Sigmoid colon (tissue), 6 donors: ENCODE measurements at regions not wholly inside any gene's neighbourhood (a gene's known extent, or its start where the extent isn't known, plus 50 kb on each side); places are given as distances from the start of the nearest gene placed in this dataset.

Experiments
- DNase-seq: peaks from one replicate; pipeline ENCODE4 v3.0.0-alpha.2; 2019
- H3K27ac ChIP-seq, 4 donors: fragments of 200-600 bp; sonication (generic); one replicate each; pipeline ENCODE4 v1.5.1; 2016 to 2019; ENCODE audit warnings: mild to moderate bottlenecking in 1 of 4
- H3K27me3 ChIP-seq, 3 donors: fragments of 200-600 bp; sonication (generic); one replicate each; pipeline ENCODE4 v1.5.1; 2019; ENCODE audit warnings: mild to moderate bottlenecking in 1 of 3
- H3K36me3 ChIP-seq, 4 donors: fragments of 200-600 bp; sonication (generic); one replicate each; pipeline ENCODE4 v1.5.1; 2016 to 2019
- H3K4me1 ChIP-seq, 4 donors: fragments of 200-600 bp; sonication (generic); one replicate each; pipeline ENCODE4 v1.5.1; 2017 to 2019
- H3K4me3 ChIP-seq, 4 donors: fragments of 200-600 bp; sonication (generic); one replicate each; pipeline ENCODE4 v1.5.1; 2017 to 2019; ENCODE audit warnings: mild to moderate bottlenecking in 2 of 4, moderate library complexity in 1 of 4
- H3K9me3 ChIP-seq, 4 donors: fragments of 200-600 bp in 3 of 4; sonication (generic) in 3 of 4; one replicate each; pipeline versions ENCODE4 v1.5.1 to v1.6.1; 2013 to 2019
- CTCF ChIP-seq, 4 experiments: fragments of 450-650 bp in 3 of 4; fragments of 200-600 bp in 1 of 4; IDR thresholded peaks; one replicate each; pipeline ENCODE4 v1.5.1; 2016 to 2019; ENCODE audit warnings: antibody characterized with exemption in 4 of 4, mild to moderate bottlenecking in 3 of 4, moderate library complexity in 2 of 4
- EP300 ChIP-seq, 4 donors: sonication (generic); formaldehyde crosslinking; IDR thresholded peaks; one replicate each; pipeline ENCODE4 v1.6.1; 2017; ENCODE audit warnings: antibody characterized with exemption in 4 of 4
- POLR2A ChIP-seq, 2 donors: fragments of 450-650 bp; IDR thresholded peaks; one replicate each; pipeline ENCODE4 v1.6.1; 2016; ENCODE audit warnings: antibody characterized with exemption in 2 of 2, mild to moderate bottlenecking in 2 of 2, moderate library complexity in 2 of 2
- POLR2AphosphoS5 ChIP-seq, 4 donors: sonication (generic); formaldehyde crosslinking; IDR thresholded peaks; one replicate each; pipeline ENCODE4 v1.6.1; 2017; ENCODE audit warnings: antibody characterized with exemption in 4 of 4
- WGBS, 2 donors: extraction: QIAGEN DNeasy Blood & Tissue Kit; methylation state at CpG; one replicate each; pipeline ENCODE4 v1.1.7; 2013; 5-methylcytosine and 5-hydroxymethylcytosine counted together
- intact Hi-C: fragments of 100-400 bp; cut with DNase I; formaldehyde crosslinking; loops from one replicate; pipeline ENCODE4 v1.15.1; 2023
- donor health status: healthy with polysubstance abuse.
- donor health status: healthy.

GRCh38 chr2:188204824-188205223 lies 86.8 kb upstream of the GULP1 start:
- Histone ChIP-seq H3K27me3 (no peaks in the 10 kb centered on the region), H3K4me1 (no peaks in the 10 kb centered on the region), H3K4me3 (no peak overlapping the region), H3K36me3 (no peaks in the 10 kb centered on the region), H3K27ac (no peak overlapping the region), H3K9me3 (no peaks in the 10 kb centered on the region)
- TF ChIP-seq EP300 (IDR thresholded peaks at IDR 0.05) = no peak
- TF ChIP-seq POLR2A (IDR thresholded peaks at IDR 0.05) = no peak
- no peak for TF ChIP-seq POLR2AphosphoS5 (IDR thresholded peaks at IDR 0.05)
- TF ChIP-seq CTCF (IDR thresholded peaks at IDR 0.05) = no peak
- no peak for DNase-seq
- intact Hi-C loops = no loop called here
- WGBS, 2 donors = 7 to 39% methylated on average over 1 of the region's 1 CpG

- H3K9me3 ChIP-seq = no peaks in the 10 kb centered on the region
- H3K4me1 ChIP-seq = no peaks in the 10 kb centered on the region
- no peak for DNase-seq
- intact Hi-C loops = no loop called here
- H3K27ac ChIP-seq = no peak overlapping the region
- H3K36me3 ChIP-seq = no peaks in the 10 kb centered on the region
- H3K27me3 ChIP-seq = no peaks in the 10 kb centered on the region
- 92 to 95% methylated on average over 7 of the region's 7 CpGs for WGBS, 2 donors
- H3K4me3 ChIP-seq = no peak overlapping the region
- no peak for TF ChIP-seq CTCF (IDR thresholded peaks at IDR 0.05)
- TF ChIP-seq EP300 (IDR thresholded peaks at IDR 0.05) = no peak
- TF ChIP-seq POLR2AphosphoS5 (IDR thresholded peaks at IDR 0.05) = no peak
- TF ChIP-seq POLR2A (IDR thresholded peaks at IDR 0.05) = no peak
Observed at GRCh38 chr2:188207554-188207953, 84.1 kb upstream of the GULP1 start.

- intact Hi-C loops = no loop called here
- H3K27me3 ChIP-seq = no peaks in the 10 kb centered on the region
Observed at GRCh38 chr2:188209218-188209617, 82.5 kb upstream of the GULP1 start.

GRCh38 chr2:188217264-188217663 lies 74.4 kb upstream of the GULP1 start:
- intact Hi-C loops = no loop called here
- Histone ChIP-seq H3K4me1 (no peaks in the 10 kb centered on the region), H3K36me3 (no peaks in the 10 kb centered on the region), H3K27ac (no peak overlapping the region), H3K4me3 (no peak overlapping the region), H3K9me3 (no peaks in the 10 kb centered on the region), H3K27me3 (no peaks in the 10 kb centered on the region)
- DNase-seq = no peak
- TF ChIP-seq CTCF (IDR thresholded peaks at IDR 0.05) (no peak), POLR2A (IDR thresholded peaks at IDR 0.05) (no peak), EP300 (IDR thresholded peaks at IDR 0.05) (no peak), POLR2AphosphoS5 (IDR thresholded peaks at IDR 0.05) (no peak)
- 85 to 95% methylated on average over 4 of the region's 4 CpGs for WGBS, 2 donors

More at GRCh38 chr2:188209218-188209617, 82.5 kb upstream of the GULP1 start:
- Histone ChIP-seq H3K36me3 (no peaks in the 10 kb centered on the region), H3K4me3 (no peak overlapping the region), H3K27ac (no peak overlapping the region), H3K9me3 (no peaks in the 10 kb centered on the region), H3K4me1 (no peaks in the 10 kb centered on the region)
- no peak for DNase-seq
- no peak for TF ChIP-seq POLR2AphosphoS5 (IDR thresholded peaks at IDR 0.05)
- TF ChIP-seq POLR2A (IDR thresholded peaks at IDR 0.05) = no peak
- TF ChIP-seq EP300 (IDR thresholded peaks at IDR 0.05) = no peak
- no peak for TF ChIP-seq CTCF (IDR thresholded peaks at IDR 0.05)

- Histone ChIP-seq H3K27me3 (no peaks in the 10 kb centered on the region), H3K27ac (no peak overlapping the region), H3K36me3 (no peaks in the 10 kb centered on the region), H3K9me3 (no peaks in the 10 kb centered on the region), H3K4me3 (no peak overlapping the region), H3K4me1 (no peaks in the 10 kb centered on the region)
- WGBS, 2 donors = 91 to 95% methylated on average over 1 of the region's 1 CpG
- intact Hi-C loops = no loop called here
- no peak for TF ChIP-seq CTCF (IDR thresholded peaks at IDR 0.05)
- no peak for TF ChIP-seq EP300 (IDR thresholded peaks at IDR 0.05)
- TF ChIP-seq POLR2AphosphoS5 (IDR thresholded peaks at IDR 0.05) = no peak
- TF ChIP-seq POLR2A (IDR thresholded peaks at IDR 0.05) = no peak
- no peak for DNase-seq
Observed at GRCh38 chr2:188219541-188219940, 72.1 kb upstream of the GULP1 start.
